CD4-positive, alpha-beta T cell (primary cell): ENCODE measurements at regions not wholly inside any gene's neighbourhood (a gene's known extent, or its start where the extent isn't known, plus 50 kb on each side); places are given as distances from the start of the nearest gene placed in this dataset.

Source experiments
- ATAC-seq: fragments of 200-7000 bp; cut with Tn5 transposase; one replicate; pipeline ENCODE4 v1.10.0; 2022; ENCODE audit warnings: mild to moderate bottlenecking; ENCODE audit not compliant: poor library complexity
- CTCF ChIA-PET: fragments of 350-600 bp; sonication (Branson Sonifier 250); formaldehyde crosslinking; loops from one replicate; lab custom pipeline; 2021; ENCODE audit warnings: antibody characterized with exemption, inconsistent platforms; lab: Charles Lee
- POLR2A ChIA-PET: fragments of 350-600 bp; sonication (Branson Sonifier 250); formaldehyde crosslinking; loops from one replicate; lab custom pipeline; 2021; ENCODE audit warnings: antibody characterized with exemption, inconsistent platforms; lab: Charles Lee
- DNase-seq, 14 experiments: peaks; one replicate each; pipeline ENCODE4 v3.0.0-alpha.2; 2013 to 2020; ENCODE audit warnings: mixed read lengths in 2 of 14
- H3K27ac ChIP-seq, 2 donors: one replicate each; pipeline versions ENCODE4 v1.5.1 to v1.7.0; 2013; ENCODE audit warnings: low read length in 2 of 2, low read depth in 1 of 2, mild to moderate bottlenecking in 1 of 2
- H3K27me3 ChIP-seq, 2 experiments: 1 replicate in 1 of 2; 2 replicates in 1 of 2; pipeline versions ENCODE4 v1.6.1 to v1.7.0; 2013; ENCODE audit warnings: low read length in 2 of 2, control low read depth in 1 of 2, mild to moderate bottlenecking in 1 of 2, moderate library complexity in 1 of 2; ENCODE audit not compliant: insufficient read depth in 2 of 2, control insufficient read depth in 1 of 2
- H3K36me3 ChIP-seq: one replicate; pipeline ENCODE4 v1.6.1; 2013; ENCODE audit warnings: low read length, control low read depth; ENCODE audit not compliant: insufficient read depth
- H3K4me1 ChIP-seq: one replicate; pipeline ENCODE4 v1.6.1; 2013; ENCODE audit warnings: low read length, control low read depth; ENCODE audit not compliant: insufficient read depth
- H3K4me3 ChIP-seq: one replicate; pipeline ENCODE4 v1.5.1; 2013; ENCODE audit warnings: mild to moderate bottlenecking, low read length, moderate library complexity
- H3K9me3 ChIP-seq, 2 experiments: 1 replicate in 1 of 2; 2 replicates in 1 of 2; pipeline versions ENCODE4 v1.6.1 to v1.7.0; 2013; ENCODE audit warnings: low read length in 2 of 2, mild to moderate bottlenecking in 2 of 2, control low read depth in 1 of 2, moderate library complexity in 1 of 2; ENCODE audit not compliant: control insufficient read depth in 1 of 2, insufficient read depth in 1 of 2
- H3K27ac Mint-ChIP-seq: one replicate; pipeline ENCODE4 v1.8.0; 2020; ENCODE audit warnings: mixed read lengths
- H3K27me3 Mint-ChIP-seq: one replicate; pipeline ENCODE4 v1.8.0; 2021; ENCODE audit warnings: mixed read lengths
- H3K36me3 Mint-ChIP-seq: one replicate; pipeline ENCODE4 v1.8.0; 2021; ENCODE audit warnings: low read depth, mixed read lengths
- H3K4me1 Mint-ChIP-seq: one replicate; pipeline ENCODE4 v1.8.0; 2021; ENCODE audit warnings: low read depth, mixed read lengths
- H3K4me3 Mint-ChIP-seq: one replicate; pipeline ENCODE4 v1.8.0; 2020; ENCODE audit warnings: mild to moderate bottlenecking, mixed read lengths
- H3K9me3 Mint-ChIP-seq: one replicate; pipeline ENCODE4 v1.8.0; 2020; ENCODE audit warnings: mixed read lengths
- intact Hi-C, 2 experiments: fragments of 100-400 bp; cut with DNase I in 1 of 2; cut with micrococcal nuclease in 1 of 2; formaldehyde crosslinking; loops; one replicate each; pipeline versions ENCODE4 v1.15.1 to v1.9.0; 2023 to 2025; cut with DNase I, micrococcal nuclease
- TF ChIP-seq, protein P1 (sequence below): fragments of 200-600 bp; IDR thresholded peaks from one replicate; pipeline ENCODE4 v1.8.0; 2022; ENCODE audit warnings: antibody characterized with exemption, mild to moderate bottlenecking

DNA sequence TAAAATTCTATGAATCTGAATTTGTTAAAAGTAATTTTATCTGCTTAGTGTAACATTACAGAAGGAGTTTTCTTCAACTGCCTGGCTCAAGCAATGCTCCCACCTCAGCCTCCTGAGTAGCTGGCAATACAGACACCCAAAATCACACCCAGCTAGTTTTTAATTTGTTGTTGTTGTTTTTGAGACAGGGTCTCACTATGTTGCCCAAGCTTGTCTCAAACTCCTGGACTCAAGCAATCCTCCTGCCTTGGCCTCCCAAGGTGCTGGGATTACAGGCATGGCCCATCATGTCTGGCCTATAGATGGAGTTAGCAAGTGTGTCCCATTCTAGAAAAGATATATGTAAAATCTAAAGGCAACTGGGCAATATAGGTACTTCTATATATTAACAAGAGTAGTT is 1580.4 kb upstream of the PRR20A start:
- Mint-ChIP-seq H3K4me3 (no peak overlapping the region), H3K4me1 (no peaks in the 10 kb centered on the region), H3K36me3 (no peaks in the 10 kb centered on the region), H3K27ac (no peak overlapping the region), H3K27me3 (no peaks in the 10 kb centered on the region), H3K9me3 (peaks cover 3% of the 10 kb centered on the region)
- DNase-seq, result no peak
- intact Hi-C loops, result no loop called here
- no peak for ATAC-seq
- H3K27me3 ChIP-seq, result no peaks in the 10 kb centered on the region
- CTCF ChIA-PET, result no interaction called here
- POLR2A ChIA-PET, result no interaction called here
- TF ChIP-seq, protein P1, sequence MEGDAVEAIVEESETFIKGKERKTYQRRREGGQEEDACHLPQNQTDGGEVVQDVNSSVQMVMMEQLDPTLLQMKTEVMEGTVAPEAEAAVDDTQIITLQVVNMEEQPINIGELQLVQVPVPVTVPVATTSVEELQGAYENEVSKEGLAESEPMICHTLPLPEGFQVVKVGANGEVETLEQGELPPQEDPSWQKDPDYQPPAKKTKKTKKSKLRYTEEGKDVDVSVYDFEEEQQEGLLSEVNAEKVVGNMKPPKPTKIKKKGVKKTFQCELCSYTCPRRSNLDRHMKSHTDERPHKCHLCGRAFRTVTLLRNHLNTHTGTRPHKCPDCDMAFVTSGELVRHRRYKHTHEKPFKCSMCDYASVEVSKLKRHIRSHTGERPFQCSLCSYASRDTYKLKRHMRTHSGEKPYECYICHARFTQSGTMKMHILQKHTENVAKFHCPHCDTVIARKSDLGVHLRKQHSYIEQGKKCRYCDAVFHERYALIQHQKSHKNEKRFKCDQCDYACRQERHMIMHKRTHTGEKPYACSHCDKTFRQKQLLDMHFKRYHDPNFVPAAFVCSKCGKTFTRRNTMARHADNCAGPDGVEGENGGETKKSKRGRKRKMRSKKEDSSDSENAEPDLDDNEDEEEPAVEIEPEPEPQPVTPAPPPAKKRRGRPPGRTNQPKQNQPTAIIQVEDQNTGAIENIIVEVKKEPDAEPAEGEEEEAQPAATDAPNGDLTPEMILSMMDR, result no peak
- no peaks in the 10 kb centered on the region for H3K9me3 ChIP-seq
- H3K27ac ChIP-seq, result no peak overlapping the region
- no peaks in the 10 kb centered on the region for H3K36me3 ChIP-seq
- H3K4me1 ChIP-seq, result no peaks in the 10 kb centered on the region
- H3K4me3 ChIP-seq, result no peak overlapping the region

DNA sequence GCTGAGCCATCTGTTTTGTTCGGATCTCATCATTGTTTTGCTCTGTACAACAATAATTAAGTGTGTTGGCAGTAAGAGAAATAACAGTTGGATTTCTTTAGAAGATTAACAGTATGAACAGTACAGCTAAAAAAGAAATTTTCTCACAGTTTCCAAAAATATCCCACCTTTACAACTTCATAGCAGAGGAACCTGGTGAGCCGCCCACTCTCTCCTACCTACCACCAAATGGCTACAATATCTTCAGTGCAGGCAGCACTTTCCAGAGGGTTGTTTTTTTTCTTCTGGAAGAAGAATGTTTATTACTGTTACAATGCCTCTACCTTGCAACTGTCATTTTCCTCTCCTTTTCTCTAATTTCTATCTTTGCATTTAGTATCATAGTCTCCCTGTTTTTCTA is 1577.5 kb upstream of the PRR20A start:
- Mint-ChIP-seq H3K27ac (no peak overlapping the region), H3K4me3 (no peak overlapping the region), H3K27me3 (no peaks in the 10 kb centered on the region), H3K4me1 (no peaks in the 10 kb centered on the region), H3K36me3 (no peaks in the 10 kb centered on the region), H3K9me3 (no peaks in the 10 kb centered on the region)
- POLR2A ChIA-PET, result no interaction called here
- H3K9me3 ChIP-seq, result no peaks in the 10 kb centered on the region
- no peaks in the 10 kb centered on the region for H3K27me3 ChIP-seq
- DNase-seq (no peak), ATAC-seq (no peak)
- no peak overlapping the region for H3K4me3 ChIP-seq
- TF ChIP-seq, protein P1, result no peak
- CTCF ChIA-PET, result no interaction called here
- H3K4me1 ChIP-seq, result no peaks in the 10 kb centered on the region
- H3K27ac ChIP-seq, result no peak overlapping the region
- intact Hi-C loops, result no loop called here
- H3K36me3 ChIP-seq, result no peaks in the 10 kb centered on the region

DNA sequence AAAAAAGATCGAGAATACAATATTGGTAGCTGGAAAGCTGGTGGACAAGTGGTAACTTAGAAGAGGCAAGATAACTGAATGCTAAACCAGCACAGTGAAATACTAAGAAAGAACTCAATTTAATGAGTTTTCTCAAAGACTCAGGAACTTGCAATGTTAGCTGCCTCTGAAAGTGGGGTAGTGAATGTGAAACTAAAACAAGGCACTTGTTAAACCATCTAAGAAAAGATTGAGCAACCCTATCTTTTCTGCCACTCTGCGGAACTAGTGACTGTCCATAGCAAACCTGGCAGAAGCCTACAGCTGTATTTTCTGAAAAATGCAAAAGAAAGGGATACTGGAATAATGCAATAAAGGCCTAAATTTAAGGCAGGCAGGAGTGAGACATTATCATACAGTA is 1574.4 kb upstream of the PRR20A start:
- ChIA-PET CTCF (no interaction called here), POLR2A (no interaction called here)
- no peak for ATAC-seq
- intact Hi-C loops, result no loop called here
- Histone ChIP-seq H3K36me3 (no peaks in the 10 kb centered on the region), H3K27me3 (no peaks in the 10 kb centered on the region), H3K4me3 (no peak overlapping the region), H3K4me1 (no peaks in the 10 kb centered on the region), H3K9me3 (no peaks in the 10 kb centered on the region), H3K27ac (no peak overlapping the region)
- Mint-ChIP-seq H3K4me3 (no peak overlapping the region), H3K27me3 (no peaks in the 10 kb centered on the region), H3K27ac (no peak overlapping the region), H3K36me3 (no peaks in the 10 kb centered on the region), H3K9me3 (no peaks in the 10 kb centered on the region), H3K4me1 (no peaks in the 10 kb centered on the region)
- TF ChIP-seq, protein P1, result no peak
- DNase-seq, result no peak
